SK-N-SH treated with all-trans-retinoic acid at 6 μM for 48 hours (cell line): ENCODE measurements at regions not wholly inside any gene's neighbourhood (a gene's known extent, or its start where the extent isn't known, plus 50 kb on each side); places are given as distances from the start of the nearest gene placed in this dataset.
"Not testable (repeated sequence)": the region's sequence is repeated elsewhere in the genome, so short reads cannot be mapped to it uniquely, and the experiment has no call there.

Experiments
- ATAC-seq: fragments of 200-7000 bp; cut with Tn5 transposase; 3 replicates; pipeline ENCODE4 v1.9.1; 2020; ENCODE audit warnings: mild to moderate bottlenecking, moderate library complexity
- ARNTL ChIP-seq: fragments of 450-650 bp; formaldehyde crosslinking; IDR thresholded peaks from 2 replicates; pipeline ENCODE4 v1.5.0; 2020; ENCODE audit warnings: low read depth, mild to moderate bottlenecking, moderate library complexity, borderline replicate concordance
- BACH2 ChIP-seq: fragments of 250-450 bp; sonication (Bioruptor Pico); IDR thresholded peaks from 2 replicates; pipeline ENCODE4 v1.9.0; 2021; ENCODE audit warnings: mild to moderate bottlenecking, borderline replicate concordance
- CSDC2 ChIP-seq: fragments of 250-450 bp; sonication (Bioruptor Pico); IDR thresholded peaks from 2 replicates; pipeline ENCODE4 v1.5.0; 2020; ENCODE audit warnings: mild to moderate bottlenecking, moderate library complexity
- GLIS3 ChIP-seq: fragments of 250-450 bp; sonication (Bioruptor Pico); IDR thresholded peaks from 2 replicates; pipeline ENCODE4 v1.5.0; 2020; ENCODE audit warnings: mild to moderate bottlenecking, moderate library complexity
- ISL1 ChIP-seq: fragments of 250-450 bp; sonication (Bioruptor Pico); IDR thresholded peaks from 2 replicates; pipeline ENCODE4 v2.1.2; 2022; ENCODE audit warnings: mild to moderate bottlenecking, moderate library complexity
- OSR1 ChIP-seq: fragments of 250-450 bp; sonication (Bioruptor Pico); IDR thresholded peaks from 2 replicates; pipeline ENCODE4 v1.8.0; 2022; ENCODE audit warnings: moderate library complexity, mild to moderate bottlenecking, inconsistent platforms
- PPARA ChIP-seq: fragments of 250-450 bp; sonication (Bioruptor Pico); IDR thresholded peaks from 2 replicates; pipeline ENCODE4 v1.5.0; 2020; ENCODE audit warnings: mild to moderate bottlenecking, borderline replicate concordance
- RARB ChIP-seq: fragments of 250-450 bp; sonication (Bioruptor Pico); IDR thresholded peaks from 2 replicates; pipeline ENCODE4 v1.8.0; 2021; ENCODE audit warnings: mild to moderate bottlenecking, moderate library complexity
- SNAI2 ChIP-seq: fragments of 250-450 bp; sonication (Bioruptor Pico); IDR thresholded peaks from 2 replicates; pipeline ENCODE4 v1.5.0; 2020; ENCODE audit warnings: mild to moderate bottlenecking, moderate library complexity
- ZC3H10 ChIP-seq: fragments of 250-450 bp; sonication (Bioruptor Pico); IDR thresholded peaks from 2 replicates; pipeline ENCODE4 v1.5.1; 2021; ENCODE audit warnings: mild to moderate bottlenecking, moderate library complexity
- ZFP3 ChIP-seq: fragments of 250-450 bp; sonication (Bioruptor Pico); IDR thresholded peaks from 2 replicates; pipeline ENCODE4 v1.5.0; 2020; ENCODE audit warnings: mild to moderate bottlenecking, moderate library complexity
- ZFP30 ChIP-seq: fragments of 450-650 bp; formaldehyde crosslinking; IDR thresholded peaks from 2 replicates; pipeline ENCODE4 v1.5.0; 2022; ENCODE audit warnings: mild to moderate bottlenecking, moderate library complexity
- ZNF565 ChIP-seq: fragments of 450-650 bp; formaldehyde crosslinking; conservative IDR thresholded peaks from 2 replicates; pipeline ENCODE4 v1.5.0; 2020; ENCODE audit warnings: low read depth, mild to moderate bottlenecking, moderate library complexity
- TF ChIP-seq, protein P1 (sequence below): fragments of 250-450 bp; sonication (Bioruptor Pico); IDR thresholded peaks from 2 replicates; pipeline ENCODE4 v1.8.0; 2021; ENCODE audit warnings: low read depth, mild to moderate bottlenecking, moderate library complexity, borderline replicate concordance
- TF ChIP-seq, protein P2 (sequence below): fragments of 250-450 bp; sonication (Bioruptor Pico); IDR thresholded peaks from 2 replicates; pipeline ENCODE4 v1.5.1; 2021; ENCODE audit warnings: mild to moderate bottlenecking, moderate library complexity
- TF ChIP-seq, protein P3 (sequence below): fragments of 250-450 bp; sonication (Bioruptor Pico); IDR thresholded peaks from 2 replicates; pipeline ENCODE4 v1.5.1; 2020; ENCODE audit warnings: low read depth, mild to moderate bottlenecking, moderate library complexity
- TF ChIP-seq, protein P4 (sequence below): fragments of 250-450 bp; sonication (Bioruptor Pico); IDR thresholded peaks from 2 replicates; pipeline ENCODE4 v1.8.0; 2020; ENCODE audit warnings: mild to moderate bottlenecking, moderate library complexity, borderline replicate concordance

DNA sequence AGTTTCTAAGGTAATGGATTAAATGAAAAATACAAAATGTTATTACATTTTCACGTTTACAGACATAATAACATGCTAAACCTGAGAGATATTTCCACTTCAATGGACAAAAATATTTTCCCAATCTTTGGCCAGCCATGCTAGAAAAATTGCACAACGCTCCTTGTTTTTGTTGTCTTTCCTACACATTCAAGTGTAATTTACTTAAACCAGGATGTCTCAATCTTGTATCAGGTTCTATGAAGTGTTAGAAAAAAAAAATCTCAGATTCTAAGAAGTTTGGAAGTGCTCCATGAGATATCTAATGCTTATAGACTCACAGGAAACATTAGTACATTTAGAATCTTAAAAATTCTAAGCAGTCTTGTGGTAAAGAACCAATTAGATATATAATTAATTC lies 141.8 kb upstream of the SLC35G4 start:
- TF ChIP-seq ZFP30 (CRISPR knock-in tag) (no peak), ISL1 (CRISPR knock-in tag) (no peak), GLIS3 (CRISPR knock-in tag) (no peak), RARB (no peak), ZC3H10 (CRISPR knock-in tag) (no peak), ARNTL (CRISPR knock-in tag) (no peak), BACH2 (CRISPR knock-in tag) (no peak)
- TF ChIP-seq, protein P1, sequence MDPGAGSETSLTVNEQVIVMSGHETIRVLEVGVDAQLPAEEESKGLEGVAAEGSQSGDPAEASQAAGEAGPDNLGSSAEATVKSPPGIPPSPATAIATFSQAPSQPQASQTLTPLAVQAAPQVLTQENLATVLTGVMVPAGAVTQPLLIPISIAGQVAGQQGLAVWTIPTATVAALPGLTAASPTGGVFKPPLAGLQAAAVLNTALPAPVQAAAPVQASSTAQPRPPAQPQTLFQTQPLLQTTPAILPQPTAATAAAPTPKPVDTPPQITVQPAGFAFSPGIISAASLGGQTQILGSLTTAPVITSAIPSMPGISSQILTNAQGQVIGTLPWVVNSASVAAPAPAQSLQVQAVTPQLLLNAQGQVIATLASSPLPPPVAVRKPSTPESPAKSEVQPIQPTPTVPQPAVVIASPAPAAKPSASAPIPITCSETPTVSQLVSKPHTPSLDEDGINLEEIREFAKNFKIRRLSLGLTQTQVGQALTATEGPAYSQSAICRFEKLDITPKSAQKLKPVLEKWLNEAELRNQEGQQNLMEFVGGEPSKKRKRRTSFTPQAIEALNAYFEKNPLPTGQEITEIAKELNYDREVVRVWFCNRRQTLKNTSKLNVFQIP (CRISPR knock-in tag): no peak
- TF ChIP-seq, protein P2, sequence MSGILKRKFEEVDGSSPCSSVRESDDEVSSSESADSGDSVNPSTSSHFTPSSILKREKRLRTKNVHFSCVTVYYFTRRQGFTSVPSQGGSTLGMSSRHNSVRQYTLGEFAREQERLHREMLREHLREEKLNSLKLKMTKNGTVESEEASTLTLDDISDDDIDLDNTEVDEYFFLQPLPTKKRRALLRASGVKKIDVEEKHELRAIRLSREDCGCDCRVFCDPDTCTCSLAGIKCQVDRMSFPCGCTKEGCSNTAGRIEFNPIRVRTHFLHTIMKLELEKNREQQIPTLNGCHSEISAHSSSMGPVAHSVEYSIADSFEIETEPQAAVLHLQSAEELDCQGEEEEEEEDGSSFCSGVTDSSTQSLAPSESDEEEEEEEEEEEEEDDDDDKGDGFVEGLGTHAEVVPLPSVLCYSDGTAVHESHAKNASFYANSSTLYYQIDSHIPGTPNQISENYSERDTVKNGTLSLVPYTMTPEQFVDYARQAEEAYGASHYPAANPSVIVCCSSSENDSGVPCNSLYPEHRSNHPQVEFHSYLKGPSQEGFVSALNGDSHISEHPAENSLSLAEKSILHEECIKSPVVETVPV (CRISPR knock-in tag): no peak
- ATAC-seq: no peak

DNA sequence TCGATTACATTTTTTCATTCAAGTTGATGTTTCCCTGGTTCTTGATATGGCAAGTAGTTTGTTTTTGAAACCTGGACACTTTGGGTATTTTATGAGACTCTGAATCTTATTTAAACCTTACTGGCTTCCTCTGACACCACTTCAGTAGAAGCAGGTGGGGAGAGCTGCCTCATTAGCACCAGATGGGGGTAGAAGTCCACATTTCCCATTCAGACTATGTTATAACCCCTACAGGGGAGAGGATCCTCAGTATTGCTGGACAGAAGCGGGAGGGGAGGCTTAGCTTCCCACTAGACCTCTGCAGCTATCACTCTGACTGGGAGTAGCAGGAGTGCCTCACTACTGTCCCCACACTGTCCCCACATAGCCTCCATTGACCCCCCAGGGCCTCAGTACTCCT lies 145.3 kb upstream of the SLC35G4 start:
- no peak for ATAC-seq
- TF ChIP-seq ISL1 (CRISPR knock-in tag) (no peak), GLIS3 (CRISPR knock-in tag) (no peak), CSDC2 (CRISPR knock-in tag) (no peak), RARB (no peak), OSR1 (CRISPR knock-in tag) (no peak), ZFP3 (CRISPR knock-in tag) (no peak), ZNF565 (CRISPR knock-in tag) (no peak), SNAI2 (CRISPR knock-in tag) (no peak), ARNTL (CRISPR knock-in tag) (no peak), BACH2 (CRISPR knock-in tag) (no peak), ZC3H10 (CRISPR knock-in tag) (no peak)
- TF ChIP-seq, protein P3, sequence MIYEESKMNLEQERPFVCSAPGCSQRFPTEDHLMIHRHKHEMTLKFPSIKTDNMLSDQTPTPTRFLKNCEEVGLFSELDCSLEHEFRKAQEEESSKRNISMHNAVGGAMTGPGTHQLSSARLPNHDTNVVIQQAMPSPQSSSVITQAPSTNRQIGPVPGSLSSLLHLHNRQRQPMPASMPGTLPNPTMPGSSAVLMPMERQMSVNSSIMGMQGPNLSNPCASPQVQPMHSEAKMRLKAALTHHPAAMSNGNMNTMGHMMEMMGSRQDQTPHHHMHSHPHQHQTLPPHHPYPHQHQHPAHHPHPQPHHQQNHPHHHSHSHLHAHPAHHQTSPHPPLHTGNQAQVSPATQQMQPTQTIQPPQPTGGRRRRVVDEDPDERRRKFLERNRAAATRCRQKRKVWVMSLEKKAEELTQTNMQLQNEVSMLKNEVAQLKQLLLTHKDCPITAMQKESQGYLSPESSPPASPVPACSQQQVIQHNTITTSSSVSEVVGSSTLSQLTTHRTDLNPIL: no peak
- TF ChIP-seq, protein P2 (CRISPR knock-in tag): no peak
- TF ChIP-seq, protein P4, sequence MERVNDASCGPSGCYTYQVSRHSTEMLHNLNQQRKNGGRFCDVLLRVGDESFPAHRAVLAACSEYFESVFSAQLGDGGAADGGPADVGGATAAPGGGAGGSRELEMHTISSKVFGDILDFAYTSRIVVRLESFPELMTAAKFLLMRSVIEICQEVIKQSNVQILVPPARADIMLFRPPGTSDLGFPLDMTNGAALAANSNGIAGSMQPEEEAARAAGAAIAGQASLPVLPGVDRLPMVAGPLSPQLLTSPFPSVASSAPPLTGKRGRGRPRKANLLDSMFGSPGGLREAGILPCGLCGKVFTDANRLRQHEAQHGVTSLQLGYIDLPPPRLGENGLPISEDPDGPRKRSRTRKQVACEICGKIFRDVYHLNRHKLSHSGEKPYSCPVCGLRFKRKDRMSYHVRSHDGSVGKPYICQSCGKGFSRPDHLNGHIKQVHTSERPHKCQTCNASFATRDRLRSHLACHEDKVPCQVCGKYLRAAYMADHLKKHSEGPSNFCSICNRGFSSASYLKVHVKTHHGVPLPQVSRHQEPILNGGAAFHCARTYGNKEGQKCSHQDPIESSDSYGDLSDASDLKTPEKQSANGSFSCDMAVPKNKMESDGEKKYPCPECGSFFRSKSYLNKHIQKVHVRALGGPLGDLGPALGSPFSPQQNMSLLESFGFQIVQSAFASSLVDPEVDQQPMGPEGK (CRISPR knock-in tag): no peak
- TF ChIP-seq, protein P1 (CRISPR knock-in tag): no peak

DNA sequence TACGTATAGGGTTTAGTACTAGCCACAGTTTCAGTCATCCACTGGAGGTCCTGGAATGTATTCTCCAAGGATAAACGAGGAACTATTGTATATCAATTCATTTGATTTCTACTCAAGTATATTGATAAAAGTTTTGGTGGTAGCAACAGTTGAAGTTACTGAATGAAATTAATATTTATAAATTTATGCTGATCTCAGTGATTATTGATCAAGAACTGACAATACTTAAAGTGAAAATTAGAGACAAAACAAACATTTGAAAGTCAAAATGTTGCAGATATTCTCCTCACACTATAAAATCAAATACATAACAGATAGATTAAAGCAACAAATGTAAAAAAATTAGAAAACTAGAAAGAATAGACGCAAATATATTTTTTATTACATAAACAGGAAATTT lies 150.9 kb upstream of the SLC35G4 start:
- no peak for ATAC-seq
- no peak for TF ChIP-seq OSR1 (CRISPR knock-in tag)
- no peak for TF ChIP-seq RARB

DNA sequence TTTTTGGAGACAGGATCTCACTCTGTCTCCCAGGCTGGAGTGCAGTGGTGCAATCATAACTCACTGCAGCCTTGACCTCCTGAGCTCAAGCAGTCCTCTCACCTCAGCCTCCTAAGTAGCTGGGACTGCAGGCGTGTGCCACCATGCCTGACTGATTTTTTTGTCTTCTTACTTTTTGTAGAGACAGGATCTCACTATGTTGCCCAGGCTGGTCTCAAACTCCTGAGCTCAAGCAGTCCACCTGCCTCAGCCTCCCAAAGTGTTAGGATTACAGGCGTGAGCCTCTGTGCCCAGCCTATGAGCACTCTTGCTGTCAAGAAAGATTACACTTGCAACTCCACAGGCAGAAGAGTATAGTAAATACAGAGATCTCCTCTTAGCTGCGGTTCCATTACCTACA lies 151.5 kb upstream of the SLC35G4 start:
- ATAC-seq: not testable (repeated sequence)

DNA sequence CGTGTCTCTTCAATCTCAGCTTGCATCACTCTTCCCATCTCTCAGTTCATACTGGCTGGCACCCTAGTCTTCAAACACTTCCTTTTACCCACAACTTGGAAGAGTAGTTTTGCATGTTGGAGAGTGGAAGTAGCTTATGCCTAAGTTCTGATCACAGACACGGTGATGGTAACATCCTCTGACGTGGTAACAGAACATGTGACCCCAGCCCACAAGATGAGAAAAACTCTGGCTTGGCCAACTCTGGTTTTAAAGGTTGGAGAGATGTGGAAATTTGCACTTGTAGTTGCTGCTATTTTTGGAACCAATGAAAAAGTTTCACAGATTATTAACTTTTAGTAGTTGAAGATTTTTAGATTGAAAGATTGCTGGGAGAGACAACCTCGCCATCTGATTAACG lies 155.4 kb upstream of the SLC35G4 start:
- ATAC-seq: no peak
- TF ChIP-seq OSR1 (CRISPR knock-in tag) (no peak), PPARA (CRISPR knock-in tag) (no peak)
- TF ChIP-seq, protein P1 (CRISPR knock-in tag): no peak

DNA sequence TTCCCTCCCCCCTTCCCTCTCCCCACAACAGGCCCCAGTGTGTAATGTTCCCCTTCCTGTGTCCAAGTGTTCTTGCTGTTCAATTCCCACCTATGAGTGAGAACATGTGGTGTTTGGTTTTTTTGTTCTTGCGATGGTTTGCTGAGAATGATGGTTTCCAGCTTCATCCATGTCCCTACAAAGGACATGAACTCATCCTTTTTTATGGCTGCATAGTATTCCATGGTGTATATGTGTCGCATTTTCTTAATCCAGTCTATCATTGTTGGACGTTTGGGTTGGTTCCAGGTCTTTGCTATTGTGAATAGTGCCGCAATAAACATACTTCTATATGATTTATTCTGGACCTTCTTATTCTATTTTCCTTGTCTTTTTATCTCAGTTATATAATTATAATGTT lies 165.2 kb upstream of the SLC35G4 start:
- ATAC-seq: not testable (repeated sequence)
